A549 (cell line): ENCODE measurements at regions not wholly inside any gene's neighbourhood (a gene's known extent, or its start where the extent isn't known, plus 50 kb on each side); places are given as distances from the start of the nearest gene placed in this dataset.

Experiments used
- CTCF ChIP-seq: fragments of >200 bp; sonication (Bioruptor Twin); formaldehyde crosslinking; IDR thresholded peaks from 3 replicates; pipeline ENCODE4 v1.5.1; 2016
- EP300 ChIP-seq, 2 experiments: fragments of >200 bp; sonication (Bioruptor Twin); formaldehyde crosslinking; IDR thresholded peaks; 2 replicates in 1 of 2; 3 replicates in 1 of 2; pipeline ENCODE4 v1.6.1; 2016 to 2017
- HDAC2 ChIP-seq: fragments of 200-600 bp; sonication (generic); IDR thresholded peaks from 2 replicates; pipeline ENCODE4 v1.6.1; 2016
- JUN ChIP-seq, 2 experiments: fragments of >200 bp; sonication (Bioruptor Twin); formaldehyde crosslinking; IDR thresholded peaks; 2 replicates in 1 of 2; 3 replicates in 1 of 2; pipeline ENCODE4 v1.6.1; 2016 to 2017
- KDM1A ChIP-seq: fragments of 200-600 bp; sonication (generic); IDR thresholded peaks from 2 replicates; pipeline ENCODE4 v1.6.1; 2016; ENCODE audit warnings: low read depth, mild to moderate bottlenecking
- MAX ChIP-seq: IDR thresholded peaks from 2 replicates; pipeline ENCODE4 v1.6.1; 2012
- POLR2A ChIP-seq: IDR thresholded peaks from 2 replicates; pipeline ENCODE4 v1.6.1; 2012; ENCODE audit warnings: mild to moderate bottlenecking, low read length
- SMC3 ChIP-seq: fragments of >200 bp; sonication (Bioruptor Twin); formaldehyde crosslinking; IDR thresholded peaks from 3 replicates; pipeline ENCODE4 v1.6.1; 2018; ENCODE audit warnings: inconsistent platforms
- ZNF302 ChIP-seq: fragments of 250-450 bp; sonication (Bioruptor Pico); IDR thresholded peaks from 2 replicates; pipeline ENCODE4 v1.9.0; 2021; ENCODE audit warnings: inconsistent platforms, mild to moderate bottlenecking, moderate library complexity
- TF ChIP-seq, protein P1 (sequence below): fragments of 450-650 bp; IDR thresholded peaks from 2 replicates; pipeline ENCODE4 v1.6.1; 2014; ENCODE audit warnings: antibody characterized with exemption

GRCh38 chr2:2586068-2586776, 255.1 kb upstream of the MYT1L start:
- TF ChIP-seq MAX: no peak
- TF ChIP-seq POLR2A: no peak
- no peak for TF ChIP-seq SMC3
- no peak for TF ChIP-seq EP300 (IDR thresholded peaks at IDR 0.05)
- TF ChIP-seq, protein P1, sequence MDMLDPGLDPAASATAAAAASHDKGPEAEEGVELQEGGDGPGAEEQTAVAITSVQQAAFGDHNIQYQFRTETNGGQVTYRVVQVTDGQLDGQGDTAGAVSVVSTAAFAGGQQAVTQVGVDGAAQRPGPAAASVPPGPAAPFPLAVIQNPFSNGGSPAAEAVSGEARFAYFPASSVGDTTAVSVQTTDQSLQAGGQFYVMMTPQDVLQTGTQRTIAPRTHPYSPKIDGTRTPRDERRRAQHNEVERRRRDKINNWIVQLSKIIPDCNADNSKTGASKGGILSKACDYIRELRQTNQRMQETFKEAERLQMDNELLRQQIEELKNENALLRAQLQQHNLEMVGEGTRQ: no peak
- no peak for TF ChIP-seq JUN (IDR thresholded peaks at IDR 0.05)
- TF ChIP-seq HDAC2: no peak
- no peak for TF ChIP-seq CTCF
- no peak for TF ChIP-seq KDM1A
- TF ChIP-seq ZNF302: no peak
